ENCODE measurements at regions not wholly inside any gene's neighbourhood (a gene's known extent, or its start where the extent isn't known, plus 50 kb on each side); places are given as distances from the start of the nearest gene placed in this dataset.

GRCh38 chrX:146127617-146128016 is 310.0 kb downstream of the SLITRK2 start:
- TF ChIP-seq POLR2A (IDR thresholded peaks at IDR 0.05), result no peak
- TF ChIP-seq, protein P1, sequence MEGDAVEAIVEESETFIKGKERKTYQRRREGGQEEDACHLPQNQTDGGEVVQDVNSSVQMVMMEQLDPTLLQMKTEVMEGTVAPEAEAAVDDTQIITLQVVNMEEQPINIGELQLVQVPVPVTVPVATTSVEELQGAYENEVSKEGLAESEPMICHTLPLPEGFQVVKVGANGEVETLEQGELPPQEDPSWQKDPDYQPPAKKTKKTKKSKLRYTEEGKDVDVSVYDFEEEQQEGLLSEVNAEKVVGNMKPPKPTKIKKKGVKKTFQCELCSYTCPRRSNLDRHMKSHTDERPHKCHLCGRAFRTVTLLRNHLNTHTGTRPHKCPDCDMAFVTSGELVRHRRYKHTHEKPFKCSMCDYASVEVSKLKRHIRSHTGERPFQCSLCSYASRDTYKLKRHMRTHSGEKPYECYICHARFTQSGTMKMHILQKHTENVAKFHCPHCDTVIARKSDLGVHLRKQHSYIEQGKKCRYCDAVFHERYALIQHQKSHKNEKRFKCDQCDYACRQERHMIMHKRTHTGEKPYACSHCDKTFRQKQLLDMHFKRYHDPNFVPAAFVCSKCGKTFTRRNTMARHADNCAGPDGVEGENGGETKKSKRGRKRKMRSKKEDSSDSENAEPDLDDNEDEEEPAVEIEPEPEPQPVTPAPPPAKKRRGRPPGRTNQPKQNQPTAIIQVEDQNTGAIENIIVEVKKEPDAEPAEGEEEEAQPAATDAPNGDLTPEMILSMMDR (IDR thresholded peaks at IDR 0.05 in 4 of 5, conservative IDR thresholded peaks at IDR 0.05 in 1 of 5), result no peak

Measured in gastrocnemius medialis (tissue), 4 donors.